Endothelial cell (in vitro differentiated cells): ENCODE measurements at regions not wholly inside any gene's neighbourhood (a gene's known extent, or its start where the extent isn't known, plus 50 kb on each side); places are given as distances from the start of the nearest gene placed in this dataset.

Experiments used
- DNase-seq: peaks from one replicate; pipeline ENCODE4 v3.0.0; 2021; ENCODE audit warnings: low spot score
- H3K27ac Mint-ChIP-seq: one replicate; pipeline ENCODE4 v1.8.0; 2021; ENCODE audit warnings: mixed read lengths, inconsistent platforms; ENCODE audit not compliant: unreplicated experiment
- H3K27me3 Mint-ChIP-seq: one replicate; pipeline ENCODE4 v1.8.0; 2021; ENCODE audit warnings: mild to moderate bottlenecking, moderate library complexity, mixed read lengths, inconsistent platforms; ENCODE audit not compliant: unreplicated experiment
- H3K36me3 Mint-ChIP-seq: one replicate; pipeline ENCODE4 v1.8.0; 2021; ENCODE audit warnings: mild to moderate bottlenecking, low read depth, mixed read lengths, inconsistent platforms; ENCODE audit not compliant: unreplicated experiment
- H3K4me1 Mint-ChIP-seq: one replicate; pipeline ENCODE4 v1.8.0; 2021; ENCODE audit warnings: mild to moderate bottlenecking, mixed read lengths, inconsistent platforms; ENCODE audit not compliant: unreplicated experiment
- H3K4me3 Mint-ChIP-seq: one replicate; pipeline ENCODE4 v1.8.0; 2021; ENCODE audit warnings: mild to moderate bottlenecking, mixed read lengths, inconsistent platforms; ENCODE audit not compliant: unreplicated experiment
- H3K9me3 Mint-ChIP-seq: one replicate; pipeline ENCODE4 v1.8.0; 2021; ENCODE audit warnings: mixed read lengths, inconsistent platforms; ENCODE audit not compliant: unreplicated experiment
- TF ChIP-seq, protein P1 (sequence below): fragments of 200-600 bp; sonication (generic); IDR thresholded peaks from one replicate; pipeline ENCODE4 v1.5.0; 2021; ENCODE audit warnings: antibody characterized with exemption; ENCODE audit not compliant: unreplicated experiment

DNA sequence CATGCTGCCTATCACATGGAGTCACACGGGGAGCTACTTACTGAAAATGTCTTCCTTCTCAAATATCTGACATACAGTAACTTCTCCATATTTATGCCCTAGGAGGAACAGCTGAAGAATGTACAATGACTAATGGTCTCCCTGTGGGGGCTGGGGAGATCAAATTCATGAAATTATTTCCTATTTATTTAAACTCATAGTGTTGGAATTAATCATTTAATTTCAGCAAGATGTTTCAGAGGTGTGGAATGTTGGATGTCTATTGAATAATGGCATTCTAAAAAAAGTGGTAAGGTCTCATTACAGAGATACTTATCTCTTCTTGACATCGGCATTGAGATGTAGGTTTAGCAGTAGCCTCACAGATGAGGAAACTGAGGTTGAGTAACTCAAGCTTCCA is 214.3 kb upstream of the CDH11 start:
- TF ChIP-seq, protein P1, sequence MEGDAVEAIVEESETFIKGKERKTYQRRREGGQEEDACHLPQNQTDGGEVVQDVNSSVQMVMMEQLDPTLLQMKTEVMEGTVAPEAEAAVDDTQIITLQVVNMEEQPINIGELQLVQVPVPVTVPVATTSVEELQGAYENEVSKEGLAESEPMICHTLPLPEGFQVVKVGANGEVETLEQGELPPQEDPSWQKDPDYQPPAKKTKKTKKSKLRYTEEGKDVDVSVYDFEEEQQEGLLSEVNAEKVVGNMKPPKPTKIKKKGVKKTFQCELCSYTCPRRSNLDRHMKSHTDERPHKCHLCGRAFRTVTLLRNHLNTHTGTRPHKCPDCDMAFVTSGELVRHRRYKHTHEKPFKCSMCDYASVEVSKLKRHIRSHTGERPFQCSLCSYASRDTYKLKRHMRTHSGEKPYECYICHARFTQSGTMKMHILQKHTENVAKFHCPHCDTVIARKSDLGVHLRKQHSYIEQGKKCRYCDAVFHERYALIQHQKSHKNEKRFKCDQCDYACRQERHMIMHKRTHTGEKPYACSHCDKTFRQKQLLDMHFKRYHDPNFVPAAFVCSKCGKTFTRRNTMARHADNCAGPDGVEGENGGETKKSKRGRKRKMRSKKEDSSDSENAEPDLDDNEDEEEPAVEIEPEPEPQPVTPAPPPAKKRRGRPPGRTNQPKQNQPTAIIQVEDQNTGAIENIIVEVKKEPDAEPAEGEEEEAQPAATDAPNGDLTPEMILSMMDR: no peak
- Mint-ChIP-seq H3K9me3 (no peaks in the 10 kb centered on the region), H3K36me3 (no peaks in the 10 kb centered on the region), H3K4me1 (no peaks in the 10 kb centered on the region), H3K27ac (no peak overlapping the region), H3K27me3 (no peaks in the 10 kb centered on the region), H3K4me3 (no peak overlapping the region)
- DNase-seq: no peak

DNA sequence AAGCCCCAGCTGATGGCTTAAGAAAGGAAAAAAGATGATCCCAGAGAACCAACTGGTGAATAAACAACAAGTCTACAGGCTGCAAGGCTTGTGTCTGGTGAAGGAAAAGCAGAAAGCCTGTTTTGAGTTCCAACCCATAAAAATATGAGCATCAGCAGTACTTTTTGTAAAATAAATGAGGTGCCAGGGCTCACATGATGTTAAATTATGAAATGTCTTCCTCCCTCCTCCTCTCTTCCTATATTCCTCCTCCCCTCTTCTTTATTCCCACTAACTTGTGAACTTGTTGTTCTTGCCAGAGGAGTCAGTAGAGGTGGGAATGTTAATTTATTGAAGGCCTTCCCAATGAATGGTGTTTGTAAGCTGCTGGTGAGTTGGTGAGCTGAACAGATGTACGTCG is 212.2 kb upstream of the CDH11 start:
- Mint-ChIP-seq H3K27ac (no peak overlapping the region), H3K36me3 (no peaks in the 10 kb centered on the region), H3K27me3 (no peaks in the 10 kb centered on the region), H3K9me3 (no peaks in the 10 kb centered on the region), H3K4me1 (peaks cover 6% of the 10 kb centered on the region), H3K4me3 (no peak overlapping the region)
- TF ChIP-seq, protein P1: no peak
- DNase-seq: no peak

DNA sequence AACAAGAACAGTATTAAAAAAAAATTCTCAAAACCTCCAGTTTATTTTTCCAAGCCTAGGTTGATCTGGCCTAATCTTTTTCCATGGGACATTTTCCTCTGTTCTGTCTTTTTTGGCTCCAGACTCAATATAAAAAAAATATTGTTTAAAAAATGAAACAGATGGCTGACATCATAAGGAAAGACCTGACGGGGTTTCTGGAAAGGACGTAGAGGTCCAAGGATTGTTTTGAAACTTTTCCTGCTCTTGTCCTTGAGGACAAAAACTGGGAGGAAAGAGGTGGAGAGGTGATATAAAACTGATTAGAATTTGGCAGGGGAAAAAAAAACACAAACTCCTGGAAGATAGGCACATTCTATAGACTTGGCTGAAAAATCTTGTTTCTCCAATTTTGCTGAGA is 211.4 kb upstream of the CDH11 start:
- Mint-ChIP-seq H3K27me3 (no peaks in the 10 kb centered on the region), H3K4me3 (no peak overlapping the region), H3K36me3 (no peaks in the 10 kb centered on the region), H3K9me3 (no peaks in the 10 kb centered on the region), H3K4me1 (peaks cover 6% of the 10 kb centered on the region), H3K27ac (no peak overlapping the region)
- TF ChIP-seq, protein P1: no peak
- no peak for DNase-seq

DNA sequence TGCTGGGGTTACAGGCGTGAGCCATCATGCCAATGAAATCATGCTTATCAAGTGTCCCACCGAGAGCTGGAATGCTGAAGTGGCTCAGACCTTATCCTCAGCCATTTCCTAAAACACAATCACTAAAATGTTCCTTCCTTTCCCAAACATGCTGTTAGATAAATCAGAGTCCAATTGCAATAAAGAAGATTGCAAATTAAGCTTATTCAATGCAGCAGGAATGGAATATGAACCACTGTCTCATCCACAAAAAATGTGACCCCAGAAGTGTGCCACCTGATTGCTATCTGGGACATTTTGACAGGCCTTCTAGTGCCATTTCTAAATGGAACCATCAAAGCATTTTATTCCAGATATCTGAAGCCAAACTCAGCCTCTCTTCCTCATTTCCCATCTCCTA is 205.5 kb upstream of the CDH11 start:
- H3K9me3 Mint-ChIP-seq: no peaks in the 10 kb centered on the region
- TF ChIP-seq, protein P1: no peak
- H3K36me3 Mint-ChIP-seq: no peaks in the 10 kb centered on the region
- no peak for DNase-seq
- H3K27ac Mint-ChIP-seq: no peak overlapping the region
- no peaks in the 10 kb centered on the region for H3K27me3 Mint-ChIP-seq
- H3K4me3 Mint-ChIP-seq: no peak overlapping the region
- peaks cover 6% of the 10 kb centered on the region for H3K4me1 Mint-ChIP-seq

DNA sequence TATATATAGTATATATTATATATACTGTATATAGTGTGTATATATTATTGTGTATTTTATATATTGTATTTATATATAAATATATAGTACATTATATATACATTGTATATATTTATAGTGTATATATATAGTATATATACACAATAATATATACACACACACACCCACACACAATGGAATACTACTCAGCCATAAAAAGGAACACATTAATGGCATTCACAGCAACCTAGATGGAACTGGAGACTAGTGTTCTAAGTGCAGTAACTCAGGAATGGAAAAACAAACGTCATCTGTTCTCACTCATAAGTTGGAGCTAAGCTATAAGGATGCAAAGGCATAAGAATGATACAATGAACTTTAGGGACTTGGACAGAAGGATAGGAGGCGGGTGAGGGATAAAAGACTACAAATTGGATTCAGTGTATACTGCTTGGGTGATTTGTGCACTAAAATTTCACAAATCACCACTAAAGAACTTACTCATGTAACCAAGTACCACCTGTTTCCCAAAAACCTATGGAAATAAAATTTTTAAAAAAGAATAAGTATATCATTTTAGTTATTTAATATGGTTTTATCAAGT is 201.9 kb upstream of the CDH11 start:
- Mint-ChIP-seq H3K9me3 (no peaks in the 10 kb centered on the region), H3K4me3 (no peak overlapping the region), H3K27ac (no peak overlapping the region), H3K4me1 (no peaks in the 10 kb centered on the region), H3K36me3 (no peaks in the 10 kb centered on the region), H3K27me3 (peaks cover 3% of the 10 kb centered on the region)
- TF ChIP-seq, protein P1: no peak
- no peak for DNase-seq
